Psoas muscle (tissue), 7 donors: ENCODE measurements at regions not wholly inside any gene's neighbourhood (a gene's known extent, or its start where the extent isn't known, plus 50 kb on each side); places are given as distances from the start of the nearest gene placed in this dataset.

ENCODE experiments used
- ATAC-seq, 4 donors: fragments of 200-7000 bp; cut with Tn5 transposase; one replicate each; pipeline ENCODE4 v1.9.1; 2020; ENCODE audit warnings: moderate library complexity in 3 of 4, mild to moderate bottlenecking in 2 of 4
- DNase-seq, 2 donors: peaks; one replicate each; pipeline ENCODE4 v3.0.0-alpha.2; 2020
- H3K27ac ChIP-seq: fragments of 200-600 bp; one replicate; pipeline ENCODE4 v1.8.0; 2022
- H3K27me3 ChIP-seq, 3 donors: fragments of 200-600 bp in 1 of 3; one replicate each; pipeline versions ENCODE4 v1.6.1 to v1.8.0; 2013 to 2022; ENCODE audit warnings: low read length in 2 of 3, mild to moderate bottlenecking in 2 of 3, moderate library complexity in 1 of 3; ENCODE audit not compliant: insufficient read depth in 3 of 3
- H3K36me3 ChIP-seq, 2 donors: fragments of 200-600 bp in 1 of 2; one replicate each; pipeline versions ENCODE4 v1.6.1 to v1.8.0; 2013 to 2022; ENCODE audit warnings: low read depth in 1 of 2, mild to moderate bottlenecking in 1 of 2, moderate library complexity in 1 of 2; ENCODE audit not compliant: insufficient read depth in 1 of 2
- H3K4me1 ChIP-seq: fragments of 200-600 bp; one replicate; pipeline ENCODE4 v1.8.0; 2022
- H3K4me3 ChIP-seq: fragments of 200-600 bp; one replicate; pipeline ENCODE4 v1.8.0; 2022; ENCODE audit warnings: mild to moderate bottlenecking
- H3K9me3 ChIP-seq: fragments of 200-600 bp; one replicate; pipeline ENCODE4 v1.8.0; 2022
- WGBS, 3 donors: extraction: QIAGEN DNeasy Blood & Tissue Kit; methylation state at CpG; one replicate each; pipeline versions ENCODE4 v1.1.6 to v1.1.7; 2013; 5-methylcytosine and 5-hydroxymethylcytosine counted together
- intact Hi-C, 2 donors: fragments of 100-400 bp; cut with DNase I; formaldehyde crosslinking; loops; one replicate each; pipeline versions ENCODE4 v1.11.0 to v1.14.2; 2022
- TF ChIP-seq, protein P1 (sequence below): fragments of 200-600 bp; IDR thresholded peaks from one replicate; pipeline ENCODE4 v1.8.0; 2022; ENCODE audit warnings: antibody characterized with exemption
- donor health status: healthy with polysubstance abuse.
- donor health status: DM: no; HTN: no; CAD: no; lungs with moderate emphysema.
- donor health status: Bipolar disorder and iron deficiency.
- donor health status: healthy.
- donor health status: DM: yes; HTN: yes; CAD: no.
- donor health status: DM: no; HTN: no; CAD: no.
- donor health status: DM: yes; HTN: yes; CAD: no.

DNA sequence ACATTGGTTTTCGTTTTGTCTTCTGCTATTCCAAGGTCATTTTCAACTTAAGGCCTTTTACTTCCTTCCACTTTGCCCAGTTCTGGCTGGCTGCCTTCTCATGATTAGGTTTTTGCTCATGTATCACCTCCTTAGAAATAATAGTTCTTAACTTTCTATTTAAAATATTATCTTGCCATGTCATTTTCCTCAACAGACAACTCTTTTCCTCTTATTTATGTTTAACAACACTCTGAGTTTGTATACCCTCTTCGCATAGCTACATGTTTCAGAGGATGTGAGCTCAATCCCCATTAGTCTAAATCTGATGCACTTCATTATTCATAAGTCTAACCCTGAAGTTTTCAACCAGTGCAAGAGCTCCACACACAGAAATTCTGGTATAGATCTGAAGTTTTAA lies 299.1 kb downstream of the BCHE start:
- no peaks in the 10 kb centered on the region for H3K4me1 ChIP-seq
- H3K36me3 ChIP-seq = no peaks in the 10 kb centered on the region
- intact Hi-C loops = no loop called here
- DNase-seq = no peak
- 56 to 82% (median 66%) methylated on average over 2 of the region's 2 CpGs for WGBS, 3 donors
- TF ChIP-seq, protein P1, sequence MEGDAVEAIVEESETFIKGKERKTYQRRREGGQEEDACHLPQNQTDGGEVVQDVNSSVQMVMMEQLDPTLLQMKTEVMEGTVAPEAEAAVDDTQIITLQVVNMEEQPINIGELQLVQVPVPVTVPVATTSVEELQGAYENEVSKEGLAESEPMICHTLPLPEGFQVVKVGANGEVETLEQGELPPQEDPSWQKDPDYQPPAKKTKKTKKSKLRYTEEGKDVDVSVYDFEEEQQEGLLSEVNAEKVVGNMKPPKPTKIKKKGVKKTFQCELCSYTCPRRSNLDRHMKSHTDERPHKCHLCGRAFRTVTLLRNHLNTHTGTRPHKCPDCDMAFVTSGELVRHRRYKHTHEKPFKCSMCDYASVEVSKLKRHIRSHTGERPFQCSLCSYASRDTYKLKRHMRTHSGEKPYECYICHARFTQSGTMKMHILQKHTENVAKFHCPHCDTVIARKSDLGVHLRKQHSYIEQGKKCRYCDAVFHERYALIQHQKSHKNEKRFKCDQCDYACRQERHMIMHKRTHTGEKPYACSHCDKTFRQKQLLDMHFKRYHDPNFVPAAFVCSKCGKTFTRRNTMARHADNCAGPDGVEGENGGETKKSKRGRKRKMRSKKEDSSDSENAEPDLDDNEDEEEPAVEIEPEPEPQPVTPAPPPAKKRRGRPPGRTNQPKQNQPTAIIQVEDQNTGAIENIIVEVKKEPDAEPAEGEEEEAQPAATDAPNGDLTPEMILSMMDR = no peak
- no peak overlapping the region for H3K27ac ChIP-seq
- H3K4me3 ChIP-seq = no peak overlapping the region
- H3K27me3 ChIP-seq = no peaks in the 10 kb centered on the region
- H3K9me3 ChIP-seq = no peaks in the 10 kb centered on the region
- no peak for ATAC-seq

DNA sequence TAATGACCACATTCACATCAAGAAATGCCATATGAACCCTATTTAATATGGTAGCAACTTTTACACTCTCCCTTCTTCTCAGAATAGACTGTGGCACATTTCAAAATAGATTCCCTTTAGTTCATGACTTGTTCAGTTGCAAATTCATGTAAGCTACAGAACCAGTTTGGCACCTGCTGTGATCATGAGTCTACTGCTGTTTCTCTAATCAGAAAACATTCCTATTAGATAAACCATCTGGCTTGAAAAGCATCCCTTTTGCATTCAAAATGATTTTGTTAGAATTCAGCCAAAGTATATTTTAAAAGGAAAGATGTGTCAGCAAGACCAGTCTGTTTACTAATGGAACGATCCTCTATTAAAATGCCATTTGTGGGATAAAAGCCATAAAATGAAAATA lies 304.4 kb downstream of the BCHE start:
- no peaks in the 10 kb centered on the region for H3K36me3 ChIP-seq
- no peak overlapping the region for H3K4me3 ChIP-seq
- peaks cover 0 to 3% (median 0%) of the 10 kb centered on the region in 3 donors for H3K27me3 ChIP-seq
- no peak for DNase-seq
- H3K27ac ChIP-seq = no peak overlapping the region
- ATAC-seq = no peak
- no peaks in the 10 kb centered on the region for H3K4me1 ChIP-seq
- no peaks in the 10 kb centered on the region for H3K9me3 ChIP-seq
- 78 to 91% (median 86%) methylated on average over 1 of the region's 1 CpG for WGBS, 3 donors
- intact Hi-C loops = no loop called here
- TF ChIP-seq, protein P1 = no peak

DNA sequence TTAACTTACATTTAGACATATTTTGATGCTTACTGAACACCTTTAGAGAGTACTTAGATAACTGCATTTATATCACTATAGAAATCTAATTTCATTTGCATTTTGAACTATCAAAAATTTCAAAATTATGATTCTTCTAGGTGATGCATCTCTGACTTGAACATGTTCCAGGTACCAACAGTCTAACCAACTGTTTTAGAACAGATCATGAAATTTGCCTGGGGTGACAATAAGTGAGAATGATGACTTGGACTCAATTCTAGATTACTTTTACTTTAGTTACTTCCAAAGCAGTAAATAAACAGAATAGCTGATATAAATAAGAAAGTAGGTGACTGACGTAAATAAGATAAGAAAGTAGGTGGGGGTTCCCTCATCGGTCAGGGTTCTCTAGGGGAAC lies 307.8 kb downstream of the BCHE start:
- Histone ChIP-seq H3K4me1 (no peaks in the 10 kb centered on the region), H3K27ac (no peak overlapping the region), H3K4me3 (no peak overlapping the region), H3K36me3 (no peaks in the 10 kb centered on the region), H3K9me3 (no peaks in the 10 kb centered on the region), H3K27me3 (peaks cover 0 to 3% (median 0%) of the 10 kb centered on the region in 3 donors)
- intact Hi-C loops = no loop called here
- no peak for DNase-seq
- WGBS, 3 donors = 83 to 96% (median 91%) methylated on average over 2 of the region's 2 CpGs
- ATAC-seq = no peak
- TF ChIP-seq, protein P1 = no peak

DNA sequence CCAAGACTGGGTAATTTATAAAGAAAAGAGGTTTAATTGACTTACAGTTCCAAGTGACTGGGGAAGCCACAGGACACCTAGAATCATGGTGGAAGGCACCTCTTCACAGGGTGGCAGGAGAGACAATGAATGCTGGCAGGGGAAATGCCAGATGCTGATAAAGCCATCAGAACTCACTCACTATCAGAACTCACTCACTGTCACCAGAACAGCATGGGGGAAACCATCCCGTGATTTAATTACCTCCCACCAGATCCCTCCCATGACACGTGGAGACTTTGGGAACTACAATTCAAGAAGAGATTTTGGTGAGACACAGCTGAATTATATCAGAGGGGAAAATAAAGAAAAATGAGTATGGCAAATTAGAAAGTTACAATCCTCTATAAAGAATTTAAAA lies 310.9 kb downstream of the BCHE start:
- H3K27ac ChIP-seq = no peak overlapping the region
- intact Hi-C loops = no loop called here
- H3K36me3 ChIP-seq = no peaks in the 10 kb centered on the region
- WGBS, 3 donors = 18 to 28% (median 24%) methylated on average over 2 of the region's 2 CpGs
- no peaks in the 10 kb centered on the region for H3K4me1 ChIP-seq
- ATAC-seq (no peak), DNase-seq (no peak)
- TF ChIP-seq, protein P1 = no peak
- H3K9me3 ChIP-seq = no peaks in the 10 kb centered on the region
- H3K4me3 ChIP-seq = no peak overlapping the region
- peaks cover 0 to 3% (median 0%) of the 10 kb centered on the region in 3 donors for H3K27me3 ChIP-seq

DNA sequence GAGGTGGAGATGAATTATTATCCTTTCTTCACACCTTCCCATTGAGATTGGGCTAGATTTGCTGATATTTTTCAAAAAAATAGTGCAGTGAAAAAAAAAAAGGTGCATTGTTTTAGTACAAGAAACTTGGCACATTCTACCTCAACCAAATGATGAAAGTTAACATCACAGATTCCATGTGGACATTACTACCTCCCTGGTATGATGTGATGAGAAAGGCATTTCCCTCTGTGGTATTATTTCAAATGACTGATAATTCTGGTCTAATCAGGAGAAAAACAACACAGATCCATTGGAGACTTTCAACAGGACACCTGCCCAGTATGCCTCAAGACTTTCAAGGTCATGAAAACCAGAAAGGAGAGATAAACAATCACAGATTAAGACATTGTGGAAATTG lies 313.4 kb downstream of the BCHE start:
- ATAC-seq = no peak
- intact Hi-C loops = no loop called here

More for the DNA sequence above, 313.4 kb downstream of the BCHE start:
- Histone ChIP-seq H3K9me3 (no peaks in the 10 kb centered on the region), H3K27ac (no peak overlapping the region), H3K4me1 (no peaks in the 10 kb centered on the region), H3K36me3 (no peaks in the 10 kb centered on the region), H3K27me3 (no peaks in the 10 kb centered on the region), H3K4me3 (no peak overlapping the region)
- no peak for DNase-seq
- TF ChIP-seq, protein P1 = no peak
